Mesothelial cell of epicardium (in vitro differentiated cells): ENCODE measurements at regions not wholly inside any gene's neighbourhood (a gene's known extent, or its start where the extent isn't known, plus 50 kb on each side); places are given as distances from the start of the nearest gene placed in this dataset.

Experiments used
- DNase-seq, 2 experiments: peaks; one replicate each; pipeline ENCODE4 v3.0.0; 2021; ENCODE audit warnings: low spot score in 2 of 2; ENCODE audit not compliant: unreplicated experiment in 2 of 2
- H3K27ac Mint-ChIP-seq: 2 replicates; pipeline ENCODE4 v1.8.0; 2021; ENCODE audit warnings: mixed read lengths
- H3K27me3 Mint-ChIP-seq: 2 replicates; pipeline ENCODE4 v1.8.0; 2021; ENCODE audit warnings: low read depth, mixed read lengths
- H3K36me3 Mint-ChIP-seq: 2 replicates; pipeline ENCODE4 v1.8.0; 2021; ENCODE audit warnings: mixed read lengths
- H3K4me1 Mint-ChIP-seq: 2 replicates; pipeline ENCODE4 v1.8.0; 2021; ENCODE audit warnings: mixed read lengths
- H3K4me3 Mint-ChIP-seq: 2 replicates; pipeline ENCODE4 v1.8.0; 2021; ENCODE audit warnings: mild to moderate bottlenecking, moderate library complexity, mixed read lengths
- H3K9me3 Mint-ChIP-seq: 2 replicates; pipeline ENCODE4 v1.8.0; 2021; ENCODE audit warnings: mixed read lengths
- TF ChIP-seq, protein P1 (sequence below): fragments of 200-600 bp; sonication (generic); IDR thresholded peaks from one replicate; pipeline ENCODE4 v1.5.0; 2021; ENCODE audit warnings: antibody characterized with exemption; ENCODE audit not compliant: unreplicated experiment

DNA sequence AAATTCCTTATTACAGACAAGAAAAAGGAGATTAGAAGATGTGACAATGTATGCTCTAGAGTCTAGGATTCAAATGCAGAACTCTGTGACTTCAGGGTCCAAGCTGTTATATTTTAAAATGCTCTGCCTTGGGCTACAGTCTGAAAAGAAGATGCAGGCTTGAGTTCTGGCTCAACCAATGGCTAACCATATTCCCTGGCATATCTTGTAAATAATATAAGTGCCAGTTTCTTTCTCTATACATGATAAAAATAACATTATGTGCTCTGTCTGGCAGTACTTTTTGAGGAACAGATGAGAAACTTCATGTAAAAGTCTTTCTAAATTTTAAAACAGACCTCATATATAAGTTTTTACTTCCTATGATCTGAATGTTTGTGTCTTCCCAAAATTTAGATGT lies 926.5 kb upstream of the CDH6 start:
- Mint-ChIP-seq H3K9me3 (no peaks in the 10 kb centered on the region), H3K36me3 (no peaks in the 10 kb centered on the region), H3K27me3 (no peaks in the 10 kb centered on the region), H3K4me3 (no peak overlapping the region), H3K4me1 (no peaks in the 10 kb centered on the region), H3K27ac (no peak overlapping the region)
- TF ChIP-seq, protein P1, sequence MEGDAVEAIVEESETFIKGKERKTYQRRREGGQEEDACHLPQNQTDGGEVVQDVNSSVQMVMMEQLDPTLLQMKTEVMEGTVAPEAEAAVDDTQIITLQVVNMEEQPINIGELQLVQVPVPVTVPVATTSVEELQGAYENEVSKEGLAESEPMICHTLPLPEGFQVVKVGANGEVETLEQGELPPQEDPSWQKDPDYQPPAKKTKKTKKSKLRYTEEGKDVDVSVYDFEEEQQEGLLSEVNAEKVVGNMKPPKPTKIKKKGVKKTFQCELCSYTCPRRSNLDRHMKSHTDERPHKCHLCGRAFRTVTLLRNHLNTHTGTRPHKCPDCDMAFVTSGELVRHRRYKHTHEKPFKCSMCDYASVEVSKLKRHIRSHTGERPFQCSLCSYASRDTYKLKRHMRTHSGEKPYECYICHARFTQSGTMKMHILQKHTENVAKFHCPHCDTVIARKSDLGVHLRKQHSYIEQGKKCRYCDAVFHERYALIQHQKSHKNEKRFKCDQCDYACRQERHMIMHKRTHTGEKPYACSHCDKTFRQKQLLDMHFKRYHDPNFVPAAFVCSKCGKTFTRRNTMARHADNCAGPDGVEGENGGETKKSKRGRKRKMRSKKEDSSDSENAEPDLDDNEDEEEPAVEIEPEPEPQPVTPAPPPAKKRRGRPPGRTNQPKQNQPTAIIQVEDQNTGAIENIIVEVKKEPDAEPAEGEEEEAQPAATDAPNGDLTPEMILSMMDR, result no peak
- no peak for DNase-seq

DNA sequence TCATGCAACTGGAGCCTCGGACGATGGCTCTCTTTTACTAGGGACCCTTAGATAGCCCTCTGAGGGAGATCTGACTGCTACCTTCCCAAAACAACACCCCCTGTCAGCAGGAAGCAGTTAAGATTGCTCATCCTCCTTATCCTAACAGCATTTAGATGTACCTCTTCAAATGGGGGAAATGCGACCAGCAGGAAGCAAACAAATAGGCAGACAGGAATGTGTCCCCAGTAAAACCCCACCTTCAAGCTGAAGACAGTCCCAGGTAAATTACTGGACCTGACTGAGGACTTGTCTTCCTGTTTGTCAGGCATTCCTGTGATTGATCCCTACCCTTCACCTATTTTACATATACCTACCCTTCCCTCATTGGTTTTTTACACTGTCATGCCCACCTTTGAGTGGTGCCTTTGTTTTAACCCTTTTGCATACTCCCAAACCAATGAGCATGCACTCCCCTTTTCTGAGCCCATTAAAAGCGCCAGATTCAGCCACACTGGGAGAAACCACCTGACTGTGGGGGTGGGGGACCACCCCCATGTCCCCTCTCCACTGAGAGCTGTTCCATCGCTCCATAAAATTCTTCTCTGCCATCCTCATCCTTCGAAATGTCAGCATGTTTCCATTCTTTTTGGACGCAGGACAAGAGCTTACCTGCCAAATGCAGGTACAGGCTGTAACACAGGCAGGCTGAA lies 954.0 kb upstream of the CDH6 start:
- no peaks in the 10 kb centered on the region for H3K9me3 Mint-ChIP-seq
- no peaks in the 10 kb centered on the region for H3K4me1 Mint-ChIP-seq
- no peak overlapping the region for H3K27ac Mint-ChIP-seq
- H3K36me3 Mint-ChIP-seq, result no peaks in the 10 kb centered on the region
- TF ChIP-seq, protein P1, result no peak
- no peak for DNase-seq
- no peak overlapping the region for H3K4me3 Mint-ChIP-seq
- H3K27me3 Mint-ChIP-seq, result no peaks in the 10 kb centered on the region

- Mint-ChIP-seq H3K27ac (no peak overlapping the region), H3K4me3 (no peak overlapping the region), H3K4me1 (no peaks in the 10 kb centered on the region), H3K36me3 (no peaks in the 10 kb centered on the region), H3K9me3 (peaks cover 4% of the 10 kb centered on the region), H3K27me3 (no peaks in the 10 kb centered on the region)
- DNase-seq, result no peak
- TF ChIP-seq, protein P1, result no peak
These were observed 956.3 kb upstream of the CDH6 start for GRCh38 chr5:30237189-30237588.

DNA sequence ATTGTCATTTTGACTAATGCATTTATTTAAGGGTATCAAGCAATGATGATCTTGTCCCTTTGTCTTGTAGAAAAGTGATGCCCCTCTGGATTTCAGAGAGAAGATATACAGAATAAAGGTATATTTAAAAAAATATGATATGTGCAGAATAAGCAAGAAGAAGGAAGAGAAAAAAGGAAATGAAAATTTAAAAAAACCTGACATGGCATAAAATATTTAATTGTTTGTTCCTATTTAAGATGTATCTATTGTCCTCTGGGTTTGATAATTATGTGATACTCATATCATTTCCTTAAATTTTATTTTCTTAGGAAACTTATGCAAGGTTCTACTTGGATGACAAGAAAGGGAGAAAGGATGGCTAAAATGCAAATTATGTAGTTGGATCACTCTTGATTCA lies 983.7 kb upstream of the CDH6 start:
- TF ChIP-seq, protein P1, result no peak
- Mint-ChIP-seq H3K27me3 (no peaks in the 10 kb centered on the region), H3K36me3 (no peaks in the 10 kb centered on the region), H3K4me1 (no peaks in the 10 kb centered on the region), H3K4me3 (no peak overlapping the region), H3K27ac (no peak overlapping the region), H3K9me3 (peaks cover 47% of the 10 kb centered on the region)
- DNase-seq, result no peak

GRCh38 chr5:30197662-30198061 lies 995.8 kb upstream of the CDH6 start:
- DNase-seq, result no peak
- H3K4me3 Mint-ChIP-seq, result no peak overlapping the region
- peaks cover 10% of the 10 kb centered on the region for H3K9me3 Mint-ChIP-seq
- H3K36me3 Mint-ChIP-seq, result no peaks in the 10 kb centered on the region
- no peaks in the 10 kb centered on the region for H3K4me1 Mint-ChIP-seq
- no peak overlapping the region for H3K27ac Mint-ChIP-seq
- no peaks in the 10 kb centered on the region for H3K27me3 Mint-ChIP-seq
- TF ChIP-seq, protein P1, result no peak

DNA sequence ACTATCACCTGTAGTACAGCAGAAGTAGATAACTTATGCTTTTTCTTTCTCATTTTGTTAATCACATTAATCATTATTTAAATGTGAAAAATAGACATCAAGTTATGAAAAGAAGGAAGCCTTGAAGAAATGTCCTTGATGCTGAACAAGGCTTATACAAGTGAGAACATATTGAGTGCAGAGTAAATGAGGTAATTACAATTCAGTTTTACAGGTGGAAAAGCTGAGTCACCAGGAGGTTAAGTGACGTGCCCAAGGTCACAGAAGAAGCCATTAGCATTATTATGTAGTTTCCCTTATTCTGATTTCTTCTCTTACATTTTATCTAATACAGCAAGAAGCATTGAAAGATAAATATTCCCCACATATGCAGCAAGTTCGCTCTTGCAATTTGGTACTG lies 998.5 kb upstream of the CDH6 start:
- H3K4me1 Mint-ChIP-seq, result no peaks in the 10 kb centered on the region
- H3K27ac Mint-ChIP-seq, result no peak overlapping the region
- no peaks in the 10 kb centered on the region for H3K27me3 Mint-ChIP-seq
- H3K36me3 Mint-ChIP-seq, result no peaks in the 10 kb centered on the region
- TF ChIP-seq, protein P1, result no peak
- DNase-seq, result no peak
- peaks cover 4% of the 10 kb centered on the region for H3K9me3 Mint-ChIP-seq
- no peak overlapping the region for H3K4me3 Mint-ChIP-seq
